ENCODE measurements at regions not wholly inside any gene's neighbourhood (a gene's known extent, or its start where the extent isn't known, plus 50 kb on each side); places are given as distances from the start of the nearest gene placed in this dataset.

DNA sequence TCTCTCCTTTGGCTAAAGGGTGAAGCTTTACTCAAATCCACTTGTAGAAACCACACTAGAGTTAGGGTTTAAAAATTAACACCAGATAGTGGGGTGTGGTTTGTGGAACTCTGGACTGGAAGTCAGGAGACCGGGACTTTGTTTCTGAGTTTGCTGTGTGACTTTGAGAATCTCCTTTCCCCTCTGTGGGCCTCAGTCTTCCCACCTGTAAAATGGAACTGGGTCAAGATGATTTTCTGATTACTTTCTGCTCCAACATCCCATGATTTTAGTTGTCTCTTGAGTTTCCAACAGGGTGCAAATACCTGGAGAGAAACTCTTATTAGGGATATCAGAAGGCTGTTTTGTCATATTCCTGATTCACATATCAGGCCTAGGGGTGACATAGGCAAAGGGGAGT, 301.0 kb downstream of the MIAT start:
- TF ChIP-seq POLR2AphosphoS5 (IDR thresholded peaks at IDR 0.05) = no peak
- TF ChIP-seq, protein P1, sequence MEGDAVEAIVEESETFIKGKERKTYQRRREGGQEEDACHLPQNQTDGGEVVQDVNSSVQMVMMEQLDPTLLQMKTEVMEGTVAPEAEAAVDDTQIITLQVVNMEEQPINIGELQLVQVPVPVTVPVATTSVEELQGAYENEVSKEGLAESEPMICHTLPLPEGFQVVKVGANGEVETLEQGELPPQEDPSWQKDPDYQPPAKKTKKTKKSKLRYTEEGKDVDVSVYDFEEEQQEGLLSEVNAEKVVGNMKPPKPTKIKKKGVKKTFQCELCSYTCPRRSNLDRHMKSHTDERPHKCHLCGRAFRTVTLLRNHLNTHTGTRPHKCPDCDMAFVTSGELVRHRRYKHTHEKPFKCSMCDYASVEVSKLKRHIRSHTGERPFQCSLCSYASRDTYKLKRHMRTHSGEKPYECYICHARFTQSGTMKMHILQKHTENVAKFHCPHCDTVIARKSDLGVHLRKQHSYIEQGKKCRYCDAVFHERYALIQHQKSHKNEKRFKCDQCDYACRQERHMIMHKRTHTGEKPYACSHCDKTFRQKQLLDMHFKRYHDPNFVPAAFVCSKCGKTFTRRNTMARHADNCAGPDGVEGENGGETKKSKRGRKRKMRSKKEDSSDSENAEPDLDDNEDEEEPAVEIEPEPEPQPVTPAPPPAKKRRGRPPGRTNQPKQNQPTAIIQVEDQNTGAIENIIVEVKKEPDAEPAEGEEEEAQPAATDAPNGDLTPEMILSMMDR (IDR thresholded peaks at IDR 0.05) = no peak
- TF ChIP-seq POLR2A (IDR thresholded peaks at IDR 0.05) = no peak
- no peak for TF ChIP-seq EP300 (IDR thresholded peaks at IDR 0.05)
- Histone ChIP-seq H3K27ac (no peak overlapping the region), H3K9me3 (no peaks in the 10 kb centered on the region), H3K27me3 (peaks cover 0 to 40% (median 5%) of the 10 kb centered on the region in 3 donors), H3K4me1 (no peaks in the 10 kb centered on the region), H3K36me3 (no peaks in the 10 kb centered on the region), H3K4me3 (no peak overlapping the region)
- WGBS, 5 donors = 49 to 85% (median 55%) methylated on average over 1 of the region's 1 CpG
- intact Hi-C loops (cut with DNase I; ENCODE audit: low total_unique reads) = no loop called here
- no peak for DNase-seq

DNA sequence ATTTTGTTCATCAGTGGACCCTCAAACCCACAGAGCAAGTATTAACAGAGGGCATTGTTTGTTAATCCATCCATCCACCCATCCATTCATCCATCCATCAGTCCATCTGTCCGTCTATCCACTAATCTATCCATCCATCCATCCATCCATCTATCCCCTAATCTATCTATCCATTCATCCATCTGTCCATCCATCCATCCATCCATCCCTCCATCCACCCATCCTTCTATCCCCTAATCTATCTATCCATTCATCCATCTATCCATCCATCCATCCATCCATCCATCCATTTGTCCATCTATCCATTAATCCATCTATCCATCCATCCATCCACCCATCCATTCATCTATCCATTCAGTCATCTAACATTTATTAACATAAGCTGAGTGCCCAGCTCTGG, 307.3 kb downstream of the MIAT start:
- no peak overlapping the region for H3K4me3 ChIP-seq
- intact Hi-C loops (cut with DNase I; ENCODE audit: low total_unique reads) = no loop called here
- H3K36me3 ChIP-seq = no peaks in the 10 kb centered on the region
- WGBS, 5 donors = 78 to 94% (median 89%) methylated on average over 1 of the region's 1 CpG
- DNase-seq = no peak
- H3K27me3 ChIP-seq = peaks cover 0 to 11% (median 0%) of the 10 kb centered on the region in 3 donors
- H3K4me1 ChIP-seq = no peaks in the 10 kb centered on the region
- peaks cover 0 to 8% (median 3%) of the 10 kb centered on the region in 4 donors for H3K9me3 ChIP-seq
- TF ChIP-seq POLR2A (IDR thresholded peaks at IDR 0.05) = no peak
- no peak overlapping the region for H3K27ac ChIP-seq

DNA sequence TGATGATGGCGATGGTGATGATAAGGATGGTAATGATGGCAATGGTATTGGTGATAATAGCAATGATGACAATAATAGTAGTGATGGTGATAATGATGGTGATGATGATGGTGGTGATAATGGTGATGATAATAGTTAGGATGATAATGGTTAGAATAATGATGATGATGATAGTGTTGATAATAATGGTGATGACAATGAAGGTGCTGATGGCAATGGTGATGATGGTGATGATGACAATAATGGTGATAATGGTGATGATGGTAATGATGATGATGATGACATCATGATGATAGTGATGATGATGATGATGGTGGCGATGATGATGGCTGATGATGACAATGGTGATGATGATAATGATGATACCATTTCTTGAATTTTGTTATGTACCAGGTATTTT, 309.9 kb downstream of the MIAT start:
- intact Hi-C loops (cut with DNase I; ENCODE audit: low total_unique reads) = no loop called here
- TF ChIP-seq POLR2AphosphoS5 (IDR thresholded peaks at IDR 0.05) (no peak), EP300 (IDR thresholded peaks at IDR 0.05) (no peak), POLR2A (IDR thresholded peaks at IDR 0.05) (no peak)
- TF ChIP-seq, protein P1 (IDR thresholded peaks at IDR 0.05) = no peak
- H3K27ac ChIP-seq = no peak overlapping the region
- no peaks in the 10 kb centered on the region for H3K36me3 ChIP-seq
- DNase-seq = no peak
- WGBS, 5 donors = 87 to 95% (median 92%) methylated on average over 2 of the region's 2 CpGs
- H3K9me3 ChIP-seq = peaks cover 0 to 8% (median 3%) of the 10 kb centered on the region in 4 donors
- no peak overlapping the region for H3K4me3 ChIP-seq
- H3K4me1 ChIP-seq = no peaks in the 10 kb centered on the region
- peaks cover 0 to 5% (median 0%) of the 10 kb centered on the region in 3 donors for H3K27me3 ChIP-seq

DNA sequence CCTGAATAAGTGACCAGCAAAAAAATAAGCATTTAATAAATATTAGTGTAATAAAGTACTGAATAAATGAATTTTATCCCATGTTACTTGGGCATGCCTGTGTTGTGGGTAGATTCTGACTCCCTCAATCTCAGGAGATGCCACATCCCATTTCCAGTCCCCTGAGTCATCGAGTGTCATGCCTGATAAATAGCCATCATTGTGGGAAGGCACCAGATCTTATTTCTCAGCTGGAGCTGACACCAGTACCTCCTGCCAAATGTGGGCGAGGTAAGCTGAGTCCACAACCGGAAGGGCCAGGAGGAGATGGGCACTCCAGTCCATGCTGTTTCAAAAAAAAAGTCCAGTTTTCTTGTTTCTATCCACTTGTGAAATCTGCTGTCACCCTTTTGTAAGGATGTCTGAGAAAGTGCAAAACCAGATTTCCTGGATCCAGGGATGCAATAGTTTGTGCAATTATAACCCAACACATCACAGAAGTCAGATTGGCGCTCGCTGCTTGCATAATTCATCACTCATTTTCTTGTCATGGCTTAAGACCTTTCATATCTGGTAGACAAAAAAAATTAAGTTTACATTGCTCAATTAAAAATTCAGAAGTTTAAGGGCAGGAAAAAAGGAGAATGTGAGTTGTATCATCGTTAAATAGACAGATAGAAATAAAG, 311.6 kb downstream of the MIAT start:
- H3K4me3 ChIP-seq = no peak overlapping the region
- no peaks in the 10 kb centered on the region for H3K4me1 ChIP-seq
- intact Hi-C loops (cut with DNase I; ENCODE audit: low total_unique reads) = no loop called here
- H3K36me3 ChIP-seq = no peaks in the 10 kb centered on the region
- no peak for DNase-seq
- WGBS, 5 donors = 76 to 86% (median 79%) methylated on average over 6 of the region's 6 CpGs
- TF ChIP-seq, protein P1 (IDR thresholded peaks at IDR 0.05) = no peak
- TF ChIP-seq POLR2A (IDR thresholded peaks at IDR 0.05) (no peak), EP300 (IDR thresholded peaks at IDR 0.05) (no peak), POLR2AphosphoS5 (IDR thresholded peaks at IDR 0.05) (no peak)
- peaks cover 0 to 5% (median 0%) of the 10 kb centered on the region in 3 donors for H3K27me3 ChIP-seq
- H3K9me3 ChIP-seq = peaks cover 0 to 8% (median 3%) of the 10 kb centered on the region in 4 donors
- H3K27ac ChIP-seq = no peak overlapping the region

DNA sequence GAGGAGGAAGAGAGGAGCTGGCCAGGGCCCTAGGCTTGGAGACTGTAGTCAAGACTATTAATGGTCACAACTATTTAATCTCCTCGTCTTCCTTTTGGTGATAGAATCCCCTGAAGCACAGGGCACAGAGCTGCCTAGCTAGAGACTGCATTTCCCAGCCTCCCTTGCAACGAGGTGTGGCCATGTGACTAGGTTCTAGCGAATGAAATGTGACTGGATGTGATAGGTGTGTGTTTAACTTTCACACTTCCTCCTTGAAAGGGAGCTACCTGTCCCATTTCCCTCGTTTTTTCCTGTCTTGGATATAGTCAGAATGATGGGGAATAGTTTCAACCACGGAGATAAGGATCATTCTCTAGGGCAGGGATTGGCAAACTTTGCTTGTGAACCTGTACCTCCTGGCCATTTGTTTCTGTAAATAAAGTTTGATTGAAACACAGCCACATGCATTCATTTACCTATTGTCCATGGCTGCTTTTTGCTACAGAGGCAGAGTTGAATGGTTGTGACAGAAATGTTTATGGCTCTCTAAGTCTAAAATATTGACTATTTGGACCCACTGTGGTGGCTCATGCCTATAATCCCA, 313.5 kb downstream of the MIAT start:
- peaks cover 0 to 5% (median 0%) of the 10 kb centered on the region in 3 donors for H3K27me3 ChIP-seq
- DNase-seq = no peak
- intact Hi-C loops (cut with DNase I; ENCODE audit: low total_unique reads) = no loop called here
- TF ChIP-seq POLR2AphosphoS5 (IDR thresholded peaks at IDR 0.05) (no peak), EP300 (IDR thresholded peaks at IDR 0.05) (no peak), POLR2A (IDR thresholded peaks at IDR 0.05) (no peak)
- TF ChIP-seq, protein P1 (IDR thresholded peaks at IDR 0.05) = no peak
- 12 to 35% (median 24%) methylated on average over 5 of the region's 5 CpGs for WGBS, 5 donors
- no peaks in the 10 kb centered on the region for H3K4me1 ChIP-seq
- H3K27ac ChIP-seq = no peak overlapping the region
- H3K9me3 ChIP-seq = no peaks in the 10 kb centered on the region
- no peaks in the 10 kb centered on the region for H3K36me3 ChIP-seq
- H3K4me3 ChIP-seq = no peak overlapping the region

Data from stomach (tissue), 8 donors.